Esophagus squamous epithelium (tissue), 5 donors: ENCODE measurements at regions not wholly inside any gene's neighbourhood (a gene's known extent, or its start where the extent isn't known, plus 50 kb on each side); places are given as distances from the start of the nearest gene placed in this dataset.
"Not testable (repeated sequence)": the region's sequence is repeated elsewhere in the genome, so short reads cannot be mapped to it uniquely, and the experiment has no call there.

Experiments
- DNase-seq: peaks from one replicate; lab custom pipeline; 2025; lab: John Stamatoyannopoulos, UW
- H3K27ac ChIP-seq, 4 donors: fragments of 200-600 bp; sonication (generic); one replicate each; pipeline ENCODE4 v1.5.1; 2016 to 2019; ENCODE audit warnings: mild to moderate bottlenecking in 1 of 4
- H3K27me3 ChIP-seq, 4 donors: fragments of 200-600 bp; sonication (generic); 1 replicate in 3 of 4; 2 replicates in 1 of 4; pipeline versions ENCODE4 v1.5.1 to v1.6.0; 2017 to 2021; ENCODE audit warnings: antibody characterized with exemption in 1 of 4
- H3K36me3 ChIP-seq, 3 donors: fragments of 200-600 bp; sonication (generic); one replicate each; pipeline ENCODE4 v1.5.1; 2016 to 2019
- H3K4me1 ChIP-seq, 3 donors: fragments of 200-600 bp; sonication (generic); one replicate each; pipeline ENCODE4 v1.5.1; 2017 to 2019
- H3K4me3 ChIP-seq, 4 donors: fragments of 200-600 bp; sonication (generic); 1 replicate in 3 of 4; 2 replicates in 1 of 4; pipeline ENCODE4 v1.5.1; 2016 to 2019; ENCODE audit warnings: mild to moderate bottlenecking in 2 of 4, moderate library complexity in 1 of 4
- H3K9me3 ChIP-seq, 3 donors: fragments of 200-600 bp; sonication (generic); one replicate each; pipeline ENCODE4 v1.5.1; 2016 to 2019
- POLR2A ChIP-seq, 4 donors: fragments of 450-650 bp; IDR thresholded peaks; one replicate each; pipeline ENCODE4 v1.6.1; 2017; ENCODE audit warnings: antibody characterized with exemption in 4 of 4, mild to moderate bottlenecking in 4 of 4, moderate library complexity in 3 of 4
- WGBS, 2 donors: methylation state at CpG; one replicate each; pipeline ENCODE4 v1.1.5; 2018; 5-methylcytosine and 5-hydroxymethylcytosine counted together
- intact Hi-C: fragments of 100-400 bp; cut with DNase I; formaldehyde crosslinking; loops from one replicate; pipeline ENCODE4 v1.15.0; 2022
- TF ChIP-seq, protein P1 (sequence below), 6 experiments: fragments of 450-650 bp in 4 of 6; fragments of 200-600 bp in 2 of 6; sonication (generic) in 2 of 6; IDR thresholded peaks; one replicate each; pipeline ENCODE4 v1.5.1; 2016 to 2019; ENCODE audit warnings: antibody characterized with exemption in 6 of 6, mild to moderate bottlenecking in 4 of 6, moderate library complexity in 4 of 6
- donor health status: DM: yes; HTN: yes; CAD: no.

DNA sequence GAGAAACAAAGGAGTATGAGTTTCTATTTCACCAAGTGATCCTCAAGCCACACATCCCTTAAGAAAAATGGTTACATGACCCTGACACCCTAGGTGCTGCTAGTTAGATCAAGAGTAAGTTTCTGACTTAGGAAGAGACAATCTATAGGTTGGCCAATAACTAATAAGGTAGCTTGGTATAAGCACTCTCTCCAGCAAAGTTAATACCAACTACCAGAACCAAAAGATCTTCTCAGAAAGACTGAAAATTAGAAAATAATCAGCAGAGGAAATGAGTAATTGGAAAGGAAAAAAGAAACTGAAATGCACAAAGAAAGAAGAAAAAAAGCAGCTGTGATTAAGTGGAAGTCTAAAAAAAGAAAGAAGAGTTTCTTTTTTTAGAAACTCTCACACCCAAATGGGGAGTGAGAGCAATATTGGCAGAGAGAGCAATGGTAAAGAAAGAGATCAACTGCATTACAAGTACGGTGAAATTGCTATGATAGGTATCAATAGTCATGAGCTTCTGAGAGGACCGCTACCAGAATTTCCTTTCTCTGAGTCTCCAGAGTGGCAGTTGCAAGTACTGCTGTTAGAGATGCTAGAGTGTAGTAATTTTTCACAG is 195.5 kb downstream of the TMEM167A start:
- Histone ChIP-seq H3K27ac (no peak overlapping the region), H3K36me3 (no peaks in the 10 kb centered on the region), H3K9me3 (peaks cover 0 to 4% (median 0%) of the 10 kb centered on the region in 3 donors), H3K4me3 (no peak overlapping the region), H3K4me1 (no peaks in the 10 kb centered on the region), H3K27me3 (no peaks in the 10 kb centered on the region)
- intact Hi-C loops = no loop called here
- DNase-seq = no peak
- 72 to 81% methylated on average over 2 of the region's 2 CpGs for WGBS, 2 donors
- TF ChIP-seq, protein P1, sequence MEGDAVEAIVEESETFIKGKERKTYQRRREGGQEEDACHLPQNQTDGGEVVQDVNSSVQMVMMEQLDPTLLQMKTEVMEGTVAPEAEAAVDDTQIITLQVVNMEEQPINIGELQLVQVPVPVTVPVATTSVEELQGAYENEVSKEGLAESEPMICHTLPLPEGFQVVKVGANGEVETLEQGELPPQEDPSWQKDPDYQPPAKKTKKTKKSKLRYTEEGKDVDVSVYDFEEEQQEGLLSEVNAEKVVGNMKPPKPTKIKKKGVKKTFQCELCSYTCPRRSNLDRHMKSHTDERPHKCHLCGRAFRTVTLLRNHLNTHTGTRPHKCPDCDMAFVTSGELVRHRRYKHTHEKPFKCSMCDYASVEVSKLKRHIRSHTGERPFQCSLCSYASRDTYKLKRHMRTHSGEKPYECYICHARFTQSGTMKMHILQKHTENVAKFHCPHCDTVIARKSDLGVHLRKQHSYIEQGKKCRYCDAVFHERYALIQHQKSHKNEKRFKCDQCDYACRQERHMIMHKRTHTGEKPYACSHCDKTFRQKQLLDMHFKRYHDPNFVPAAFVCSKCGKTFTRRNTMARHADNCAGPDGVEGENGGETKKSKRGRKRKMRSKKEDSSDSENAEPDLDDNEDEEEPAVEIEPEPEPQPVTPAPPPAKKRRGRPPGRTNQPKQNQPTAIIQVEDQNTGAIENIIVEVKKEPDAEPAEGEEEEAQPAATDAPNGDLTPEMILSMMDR (IDR thresholded peaks at IDR 0.05) = no peak
- TF ChIP-seq POLR2A (IDR thresholded peaks at IDR 0.05) = no peak

DNA sequence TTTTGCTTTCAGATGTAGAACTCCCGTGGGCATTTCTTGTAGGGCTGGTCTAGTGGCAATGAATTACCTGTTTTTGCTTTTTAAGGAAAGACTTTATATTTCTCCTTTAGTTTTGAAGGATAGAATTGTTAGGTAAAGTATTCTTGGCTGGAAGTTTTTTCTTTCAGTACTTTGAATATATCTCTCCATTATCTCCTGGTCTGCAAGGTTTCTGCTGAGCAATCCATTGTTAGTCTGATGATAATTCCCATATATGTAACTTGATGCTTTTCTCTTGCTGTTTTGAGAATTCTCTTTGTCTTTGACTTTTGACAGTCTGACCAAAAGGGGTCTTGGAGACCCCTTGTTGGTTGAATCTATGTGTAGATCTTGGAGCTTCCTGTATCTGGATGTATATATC is 198.1 kb downstream of the TMEM167A start:
- intact Hi-C loops = no loop called here
- no peak for DNase-seq
- no peak overlapping the region for H3K4me3 ChIP-seq
- H3K4me1 ChIP-seq = no peaks in the 10 kb centered on the region
- H3K27me3 ChIP-seq = no peaks in the 10 kb centered on the region
- WGBS, 2 donors = 63 to 76% methylated on average over 1 of the region's 1 CpG
- TF ChIP-seq, protein P1 (IDR thresholded peaks at IDR 0.05) = no peak
- no peak for TF ChIP-seq POLR2A (IDR thresholded peaks at IDR 0.05)
- no peak overlapping the region for H3K27ac ChIP-seq
- no peaks in the 10 kb centered on the region for H3K36me3 ChIP-seq
- peaks cover 0 to 4% (median 0%) of the 10 kb centered on the region in 3 donors for H3K9me3 ChIP-seq

DNA sequence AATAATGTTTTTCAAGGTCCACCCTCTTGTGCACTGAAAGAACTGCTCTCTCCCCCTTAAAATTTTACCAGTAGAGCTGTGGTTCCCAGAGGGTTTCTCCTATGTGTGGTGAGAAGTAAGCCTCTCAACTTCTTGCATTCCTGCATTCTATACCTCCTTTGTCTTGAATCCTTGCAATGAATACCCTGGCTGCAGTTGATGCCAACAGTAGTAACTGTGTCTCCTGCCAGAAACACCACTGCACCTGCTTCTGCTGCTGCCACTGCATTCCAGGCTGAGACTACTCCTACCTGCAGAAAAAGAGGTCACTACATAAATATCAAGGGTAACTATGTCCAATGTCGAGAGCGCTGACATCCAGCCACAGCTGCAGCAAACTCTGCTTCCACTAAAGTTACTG is 203.7 kb downstream of the TMEM167A start:
- H3K4me3 ChIP-seq = no peak overlapping the region
- no peak overlapping the region for H3K27ac ChIP-seq
- WGBS, 2 donors = 53 to 82% methylated on average over 2 of the region's 2 CpGs
- H3K4me1 ChIP-seq = no peaks in the 10 kb centered on the region
- DNase-seq = no peak
- no peaks in the 10 kb centered on the region for H3K9me3 ChIP-seq
- no peaks in the 10 kb centered on the region for H3K27me3 ChIP-seq
- no peaks in the 10 kb centered on the region for H3K36me3 ChIP-seq
- intact Hi-C loops = no loop called here
- TF ChIP-seq, protein P1 (IDR thresholded peaks at IDR 0.05) = no peak
- TF ChIP-seq POLR2A (IDR thresholded peaks at IDR 0.05) = no peak

DNA sequence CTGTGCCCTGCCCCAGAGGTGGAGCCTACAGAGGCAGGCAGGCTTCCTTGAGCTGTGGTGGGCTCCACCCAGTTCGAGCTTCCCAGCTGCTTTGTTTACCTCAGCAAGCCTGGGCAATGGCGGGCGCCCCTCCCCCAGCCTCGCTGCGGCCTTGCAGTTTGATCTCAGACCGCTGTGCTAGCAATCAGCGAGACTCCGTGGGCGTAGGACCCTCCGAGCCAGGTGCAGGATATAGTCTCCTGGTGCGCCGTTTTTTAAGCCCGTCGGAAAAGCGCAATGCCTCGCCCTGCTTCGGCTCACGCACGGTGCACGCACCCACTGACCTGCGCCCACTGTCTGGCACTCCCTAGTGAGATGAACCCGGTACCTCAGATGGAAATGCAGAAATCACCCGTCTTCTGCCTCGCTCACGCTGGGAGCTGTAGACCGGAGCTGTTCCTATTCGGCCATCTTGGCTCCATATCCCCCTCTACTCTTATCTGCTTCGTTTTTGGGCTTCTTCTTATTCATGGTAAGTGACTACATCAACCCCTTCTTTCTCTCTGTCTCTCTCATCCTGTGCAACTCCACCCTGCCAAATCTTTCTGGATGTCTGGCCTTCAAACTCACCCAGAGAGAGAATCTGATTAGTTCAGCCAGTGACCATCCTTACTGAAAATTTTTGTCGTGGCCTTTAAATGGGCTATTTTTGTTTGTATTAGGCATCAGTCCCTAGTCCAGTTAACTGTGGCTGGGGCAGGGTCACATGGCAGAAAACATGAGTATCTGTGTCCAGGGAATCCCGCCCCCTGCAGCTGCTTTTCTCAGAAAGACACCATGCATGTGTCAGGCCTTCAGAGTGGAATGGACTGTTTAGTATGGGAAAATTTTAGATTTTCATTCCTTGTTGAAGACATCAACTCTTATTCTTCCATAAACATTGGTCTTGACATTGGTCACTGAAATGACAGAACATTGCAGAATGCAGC is 204.6 kb downstream of the TMEM167A start:
- H3K9me3 ChIP-seq, H3K4me3 ChIP-seq, H3K27ac ChIP-seq, intact Hi-C loops, H3K27me3 ChIP-seq, H3K4me1 ChIP-seq, H3K36me3 ChIP-seq, DNase-seq: not testable (repeated sequence)
- WGBS, 2 donors = 81 to 87% methylated on average over 9 to 24 of the region's 30 CpGs

DNA sequence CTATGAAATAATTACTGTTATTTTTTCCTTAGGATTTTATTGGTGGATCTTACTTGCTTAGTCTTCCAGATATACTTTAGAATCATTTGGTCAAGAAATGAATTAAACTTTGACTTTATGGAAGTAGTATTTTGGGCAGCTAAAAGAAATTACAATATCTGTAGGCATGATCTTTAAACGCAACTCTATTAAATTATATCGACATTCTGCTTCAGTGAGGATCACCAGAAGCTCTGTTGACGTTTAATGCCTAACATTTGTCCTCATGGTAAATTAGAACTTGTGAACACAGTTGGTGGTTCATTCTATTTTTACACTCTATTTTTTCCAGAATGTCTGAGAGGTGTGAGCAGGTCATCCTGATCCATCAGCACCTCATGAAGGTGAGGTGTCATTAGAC is 211.6 kb downstream of the TMEM167A start:
- DNase-seq = no peak
- Histone ChIP-seq H3K36me3 (no peaks in the 10 kb centered on the region), H3K4me1 (no peaks in the 10 kb centered on the region), H3K9me3 (no peaks in the 10 kb centered on the region), H3K4me3 (no peak overlapping the region), H3K27ac (no peak overlapping the region), H3K27me3 (no peaks in the 10 kb centered on the region)
- intact Hi-C loops = no loop called here
- 74 to 85% methylated on average over 3 of the region's 3 CpGs for WGBS, 2 donors
- TF ChIP-seq, protein P1 (IDR thresholded peaks at IDR 0.05) = no peak
- no peak for TF ChIP-seq POLR2A (IDR thresholded peaks at IDR 0.05)
